ENCODE measurements at regions not wholly inside any gene's neighbourhood (a gene's known extent, or its start where the extent isn't known, plus 50 kb on each side); places are given as distances from the start of the nearest gene placed in this dataset.

DNA sequence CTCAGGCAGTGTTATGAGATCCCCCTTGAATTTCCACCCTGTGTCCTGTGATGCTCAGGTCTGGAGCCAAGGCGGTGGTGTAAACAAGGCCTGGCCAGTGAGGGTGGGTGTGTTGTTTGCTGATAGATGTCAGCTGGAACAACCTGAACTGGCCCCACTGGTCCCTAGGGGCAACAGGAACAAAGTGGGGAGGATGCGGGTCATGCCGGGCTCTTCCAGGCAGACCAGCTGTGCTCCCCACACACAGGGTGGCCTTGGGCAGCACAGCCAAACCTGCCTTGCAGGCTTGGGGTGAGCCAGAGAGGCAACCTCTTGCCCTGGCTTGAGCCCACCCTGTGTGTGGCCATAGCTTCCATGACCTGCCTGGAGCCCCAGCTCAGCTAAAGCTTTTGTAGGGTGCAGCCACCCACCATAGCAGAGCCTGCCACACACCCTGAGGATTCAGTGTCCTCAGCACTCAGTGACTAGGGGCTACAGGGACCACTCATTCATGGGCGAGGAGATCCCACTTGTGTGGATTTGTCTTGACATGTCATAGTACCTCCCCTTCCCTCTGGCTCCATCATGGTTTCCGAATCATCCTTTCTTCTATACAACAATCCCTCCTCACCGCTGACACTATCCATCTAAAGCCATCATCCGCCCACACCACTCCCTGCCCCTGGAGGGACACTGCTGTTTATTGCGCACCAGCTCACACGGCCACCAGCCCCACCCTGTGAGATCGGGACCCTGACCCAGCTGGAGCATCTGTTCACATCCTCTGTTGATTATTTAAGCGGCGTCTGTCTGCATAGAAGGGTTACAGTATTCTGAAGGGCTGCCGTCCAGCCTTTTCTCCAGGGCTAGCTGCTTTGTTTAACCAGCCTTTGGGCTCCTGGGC, 268.8 kb downstream of the CYP26B1 start:
- no peaks in the 10 kb centered on the region for H3K9me3 ChIP-seq (ENCODE audit: insufficient read depth, low read length)
- TF ChIP-seq, protein P1, sequence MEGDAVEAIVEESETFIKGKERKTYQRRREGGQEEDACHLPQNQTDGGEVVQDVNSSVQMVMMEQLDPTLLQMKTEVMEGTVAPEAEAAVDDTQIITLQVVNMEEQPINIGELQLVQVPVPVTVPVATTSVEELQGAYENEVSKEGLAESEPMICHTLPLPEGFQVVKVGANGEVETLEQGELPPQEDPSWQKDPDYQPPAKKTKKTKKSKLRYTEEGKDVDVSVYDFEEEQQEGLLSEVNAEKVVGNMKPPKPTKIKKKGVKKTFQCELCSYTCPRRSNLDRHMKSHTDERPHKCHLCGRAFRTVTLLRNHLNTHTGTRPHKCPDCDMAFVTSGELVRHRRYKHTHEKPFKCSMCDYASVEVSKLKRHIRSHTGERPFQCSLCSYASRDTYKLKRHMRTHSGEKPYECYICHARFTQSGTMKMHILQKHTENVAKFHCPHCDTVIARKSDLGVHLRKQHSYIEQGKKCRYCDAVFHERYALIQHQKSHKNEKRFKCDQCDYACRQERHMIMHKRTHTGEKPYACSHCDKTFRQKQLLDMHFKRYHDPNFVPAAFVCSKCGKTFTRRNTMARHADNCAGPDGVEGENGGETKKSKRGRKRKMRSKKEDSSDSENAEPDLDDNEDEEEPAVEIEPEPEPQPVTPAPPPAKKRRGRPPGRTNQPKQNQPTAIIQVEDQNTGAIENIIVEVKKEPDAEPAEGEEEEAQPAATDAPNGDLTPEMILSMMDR (IDR thresholded peaks at IDR 0.05; ENCODE audit: insufficient read depth, low read length, poor library complexity, severe bottlenecking) = no peak
- no peaks in the 10 kb centered on the region for H4K20me1 ChIP-seq (ENCODE audit: low read depth, low read length)
- H3K27me3 ChIP-seq (ENCODE audit: low read length) = no peaks in the 10 kb centered on the region
- no peaks in the 10 kb centered on the region for H3K9me2 ChIP-seq (replicated peaks; ENCODE audit: insufficient read depth, low read length)
- no peak overlapping the region for H3K27ac ChIP-seq (ENCODE audit: low read depth, low read length)
- H3K36me3 ChIP-seq (ENCODE audit: low read length) = no peaks in the 10 kb centered on the region
- no peak overlapping the region for H3K9ac ChIP-seq (ENCODE audit: low read length)
- no peak overlapping the region for H2AFZ ChIP-seq (ENCODE audit: low read depth, low read length, severe bottlenecking)
- H3F3A ChIP-seq (ENCODE audit: insufficient read depth) = no peaks in the 10 kb centered on the region
- no peak overlapping the region for H3K4me3 ChIP-seq (ENCODE audit: insufficient read depth, low read length, poor library complexity, severe bottlenecking)
- H3K79me2 ChIP-seq (ENCODE audit: insufficient read depth, low read length) = no peaks in the 10 kb centered on the region
- H3K4me2 ChIP-seq (ENCODE audit: low read depth, low read length, poor library complexity, severe bottlenecking) = no peak overlapping the region

DNA sequence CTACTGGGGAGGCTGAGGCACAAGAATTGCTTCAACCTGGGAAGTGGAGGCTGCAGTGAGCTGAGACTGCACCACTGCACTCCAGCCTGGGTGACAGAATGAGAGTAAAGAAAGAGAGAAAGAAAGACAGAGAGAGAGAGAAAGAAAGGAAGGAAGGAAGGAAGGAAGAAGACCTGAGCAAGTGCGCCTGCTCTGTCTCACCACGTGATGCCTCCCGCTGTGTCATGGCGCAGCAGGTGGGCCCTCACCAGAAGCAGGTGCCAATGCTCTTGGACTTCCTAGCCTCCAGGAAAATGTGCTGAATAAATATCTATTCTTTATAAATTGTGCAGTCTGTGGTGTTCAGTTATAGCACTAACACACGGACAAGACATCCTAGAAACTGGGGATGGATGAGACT, 270.0 kb downstream of the CYP26B1 start:
- no peaks in the 10 kb centered on the region for H3K36me3 ChIP-seq (ENCODE audit: low read length)
- H3K27me3 ChIP-seq (ENCODE audit: low read length) = no peaks in the 10 kb centered on the region
- H3K4me3 ChIP-seq (ENCODE audit: insufficient read depth, low read length, poor library complexity, severe bottlenecking) = no peak overlapping the region
- H3F3A ChIP-seq (ENCODE audit: insufficient read depth) = no peaks in the 10 kb centered on the region
- no peak overlapping the region for H3K27ac ChIP-seq (ENCODE audit: low read depth, low read length)
- H4K20me1 ChIP-seq (ENCODE audit: low read depth, low read length) = no peaks in the 10 kb centered on the region
- H3K9me3 ChIP-seq (ENCODE audit: insufficient read depth, low read length) = no peaks in the 10 kb centered on the region
- no peak overlapping the region for H2AFZ ChIP-seq (ENCODE audit: low read depth, low read length, severe bottlenecking)
- no peak overlapping the region for H3K4me2 ChIP-seq (ENCODE audit: low read depth, low read length, poor library complexity, severe bottlenecking)
- H3K9ac ChIP-seq (ENCODE audit: low read length) = no peak overlapping the region
- H3K79me2 ChIP-seq (ENCODE audit: insufficient read depth, low read length) = no peaks in the 10 kb centered on the region
- TF ChIP-seq EZH2phosphoT487 (conservative IDR thresholded peaks at IDR 0.05; ENCODE audit: low read length) = no peak
- TF ChIP-seq, protein P1 (IDR thresholded peaks at IDR 0.05; ENCODE audit: insufficient read depth, low read length, poor library complexity, severe bottlenecking) = no peak
- H3K9me2 ChIP-seq (replicated peaks; ENCODE audit: insufficient read depth, low read length) = no peaks in the 10 kb centered on the region

DNA sequence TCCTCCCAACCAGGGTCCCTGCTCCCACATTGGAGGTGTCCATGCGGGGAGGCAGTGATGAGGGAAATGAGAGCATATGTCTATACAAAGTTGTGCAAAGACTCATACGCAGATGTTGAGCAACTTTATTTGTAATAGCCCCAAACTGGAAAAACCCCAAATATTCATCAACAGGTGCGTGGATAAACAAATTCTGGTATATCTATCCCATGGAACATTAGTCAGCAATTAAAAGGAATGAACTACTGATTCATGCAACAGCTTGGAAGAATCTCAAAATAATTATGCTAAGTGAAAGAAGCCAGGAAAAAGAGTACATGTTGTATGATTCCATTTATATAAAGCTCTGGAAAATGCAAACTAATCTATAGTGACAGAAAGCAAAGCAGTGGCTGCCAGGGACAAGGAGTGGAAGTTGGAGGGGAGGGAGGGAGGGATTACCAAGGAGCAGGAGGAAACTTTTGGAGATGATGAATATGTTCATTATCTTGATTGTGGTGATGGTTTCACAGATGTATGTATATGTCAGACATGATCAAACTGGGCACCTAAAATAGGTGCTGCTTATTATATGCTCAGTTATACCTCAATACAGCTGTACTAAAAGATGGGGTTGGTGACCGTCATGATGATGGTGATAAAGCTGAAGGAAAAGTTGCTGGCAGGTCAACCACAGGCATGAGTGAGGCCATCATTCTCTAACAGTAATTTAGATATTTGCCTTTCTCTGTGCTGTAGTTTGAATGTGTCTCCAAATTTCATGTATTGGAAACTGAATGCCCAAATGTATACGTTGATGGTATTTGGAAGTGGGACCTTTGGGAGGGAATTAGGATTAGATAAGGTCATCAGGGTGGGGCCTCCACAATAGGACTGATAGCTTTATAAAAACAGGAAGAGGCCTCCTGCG, 270.9 kb downstream of the CYP26B1 start:
- Histone ChIP-seq H3K4me3 (ENCODE audit: insufficient read depth, low read length, poor library complexity, severe bottlenecking) (no peak overlapping the region), H3K9ac (ENCODE audit: low read length) (no peak overlapping the region), H3K9me3 (ENCODE audit: insufficient read depth, low read length) (no peaks in the 10 kb centered on the region), H3K79me2 (ENCODE audit: insufficient read depth, low read length) (no peaks in the 10 kb centered on the region), H3F3A (ENCODE audit: insufficient read depth) (no peaks in the 10 kb centered on the region), H3K4me2 (ENCODE audit: low read depth, low read length, poor library complexity, severe bottlenecking) (no peak overlapping the region), H3K27me3 (ENCODE audit: low read length) (no peaks in the 10 kb centered on the region), H3K36me3 (ENCODE audit: low read length) (no peaks in the 10 kb centered on the region), H2AFZ (ENCODE audit: low read depth, low read length, severe bottlenecking) (no peak overlapping the region), H3K9me2 (replicated peaks; ENCODE audit: insufficient read depth, low read length) (no peaks in the 10 kb centered on the region), H3K27ac (ENCODE audit: low read depth, low read length) (no peak overlapping the region), H4K20me1 (ENCODE audit: low read depth, low read length) (no peaks in the 10 kb centered on the region)
- no peak for TF ChIP-seq EZH2phosphoT487 (conservative IDR thresholded peaks at IDR 0.05; ENCODE audit: low read length)
- TF ChIP-seq, protein P1 (IDR thresholded peaks at IDR 0.05; ENCODE audit: insufficient read depth, low read length, poor library complexity, severe bottlenecking) = no peak
